Breast epithelium (tissue), 4 donors: ENCODE measurements at regions not wholly inside any gene's neighbourhood (a gene's known extent, or its start where the extent isn't known, plus 50 kb on each side); places are given as distances from the start of the nearest gene placed in this dataset.

Source experiments
- DNase-seq, 2 donors: peaks; one replicate each; pipeline ENCODE4 v3.0.0-alpha.2; 2019; ENCODE audit warnings: low spot score in 2 of 2
- H3K27ac ChIP-seq, 2 donors: fragments of 200-600 bp; sonication (generic) in 1 of 2; one replicate each; pipeline ENCODE4 v1.5.1; 2016 to 2019; ENCODE audit warnings: mild to moderate bottlenecking in 1 of 2
- H3K27me3 ChIP-seq, 2 donors: fragments of 200-600 bp; sonication (generic) in 1 of 2; one replicate each; pipeline versions ENCODE4 v1.5.1 to v1.6.0; 2017 to 2019; ENCODE audit warnings: control low read depth in 1 of 2, mild to moderate bottlenecking in 1 of 2
- H3K36me3 ChIP-seq: fragments of 200-600 bp; one replicate; pipeline ENCODE4 v1.5.1; 2019
- H3K4me1 ChIP-seq, 2 donors: fragments of 200-600 bp; sonication (generic); one replicate each; pipeline ENCODE4 v1.5.1; 2016 to 2019; ENCODE audit warnings: control low read depth in 1 of 2
- H3K4me3 ChIP-seq, 3 donors: fragments of 200-600 bp; sonication (generic); 1 replicate in 2 of 3; 2 replicates in 1 of 3; pipeline ENCODE4 v1.5.1; 2016 to 2019; ENCODE audit warnings: mild to moderate bottlenecking in 3 of 3, moderate library complexity in 2 of 3
- H3K9me3 ChIP-seq, 2 donors: fragments of 200-600 bp; sonication (generic) in 1 of 2; one replicate each; pipeline ENCODE4 v1.5.1; 2016 to 2019; ENCODE audit warnings: control low read depth in 1 of 2
- CTCF ChIP-seq, 3 donors: fragments of 450-650 bp; IDR thresholded peaks; one replicate each; pipeline ENCODE4 v1.5.1; 2016 to 2017; ENCODE audit warnings: antibody characterized with exemption in 3 of 3, mild to moderate bottlenecking in 3 of 3, moderate library complexity in 3 of 3
- POLR2A ChIP-seq: fragments of 450-650 bp; IDR thresholded peaks from one replicate; pipeline ENCODE4 v1.6.1; 2016; ENCODE audit warnings: antibody characterized with exemption, mild to moderate bottlenecking, moderate library complexity
- POLR2AphosphoS5 ChIP-seq, 3 donors: sonication (generic); formaldehyde crosslinking; IDR thresholded peaks; one replicate each; pipeline ENCODE4 v1.6.1; 2017; ENCODE audit warnings: antibody characterized with exemption in 3 of 3
- intact Hi-C: fragments of 100-400 bp; cut with DNase I; formaldehyde crosslinking; loops from one replicate; pipeline ENCODE4 v1.15.1; 2023; ENCODE audit warnings: low total_unique reads

- Histone ChIP-seq H3K27me3 (no peaks in the 10 kb centered on the region), H3K4me3 (no peak overlapping the region), H3K27ac (no peak overlapping the region), H3K36me3 (no peaks in the 10 kb centered on the region), H3K9me3 (no peaks in the 10 kb centered on the region), H3K4me1 (no peaks in the 10 kb centered on the region)
- no peak for TF ChIP-seq POLR2AphosphoS5 (IDR thresholded peaks at IDR 0.05)
- TF ChIP-seq CTCF (IDR thresholded peaks at IDR 0.05) = no peak
- TF ChIP-seq POLR2A = no peak
- DNase-seq = no peak
- intact Hi-C loops = no loop called here
These were observed 75.7 kb downstream of the C5orf15 start for GRCh38 chr5:133892774-133893173.

GRCh38 chr5:133892306-133892705, 76.1 kb downstream of the C5orf15 start:
- Histone ChIP-seq H3K4me3 (no peak overlapping the region), H3K27me3 (no peaks in the 10 kb centered on the region), H3K9me3 (no peaks in the 10 kb centered on the region), H3K4me1 (no peaks in the 10 kb centered on the region), H3K36me3 (no peaks in the 10 kb centered on the region), H3K27ac (no peak overlapping the region)
- intact Hi-C loops = no loop called here
- DNase-seq = no peak
- TF ChIP-seq CTCF (IDR thresholded peaks at IDR 0.05) = no peak
- no peak for TF ChIP-seq POLR2AphosphoS5 (IDR thresholded peaks at IDR 0.05)
- TF ChIP-seq POLR2A = no peak

GRCh38 chr5:133891390-133891789, 77.0 kb downstream of the C5orf15 start:
- Histone ChIP-seq H3K4me3 (no peak overlapping the region), H3K4me1 (no peaks in the 10 kb centered on the region), H3K27me3 (no peaks in the 10 kb centered on the region), H3K27ac (no peak overlapping the region), H3K36me3 (no peaks in the 10 kb centered on the region), H3K9me3 (no peaks in the 10 kb centered on the region)
- no peak for DNase-seq
- intact Hi-C loops = no loop called here
- TF ChIP-seq POLR2AphosphoS5 (IDR thresholded peaks at IDR 0.05) = no peak
- no peak for TF ChIP-seq POLR2A
- TF ChIP-seq CTCF (IDR thresholded peaks at IDR 0.05) = no peak

GRCh38 chr5:133890776-133891280, 77.6 kb downstream of the C5orf15 start:
- Histone ChIP-seq H3K27ac (no peak overlapping the region), H3K27me3 (no peaks in the 10 kb centered on the region), H3K4me3 (no peak overlapping the region), H3K36me3 (no peaks in the 10 kb centered on the region), H3K9me3 (no peaks in the 10 kb centered on the region), H3K4me1 (no peaks in the 10 kb centered on the region)
- TF ChIP-seq CTCF (IDR thresholded peaks at IDR 0.05) (no peak), POLR2A (no peak), POLR2AphosphoS5 (IDR thresholded peaks at IDR 0.05) (no peak)
- intact Hi-C loops = no loop called here
- no peak for DNase-seq

GRCh38 chr5:133890314-133890713, 78.1 kb downstream of the C5orf15 start:
- no peak for DNase-seq
- H3K27me3 ChIP-seq = no peaks in the 10 kb centered on the region
- H3K9me3 ChIP-seq = no peaks in the 10 kb centered on the region
- no peak for TF ChIP-seq POLR2A
- TF ChIP-seq POLR2AphosphoS5 (IDR thresholded peaks at IDR 0.05) = no peak
- TF ChIP-seq CTCF (IDR thresholded peaks at IDR 0.05) = no peak
- H3K27ac ChIP-seq = no peak overlapping the region
- no peaks in the 10 kb centered on the region for H3K4me1 ChIP-seq
- no peak overlapping the region for H3K4me3 ChIP-seq
- intact Hi-C loops = no loop called here
- H3K36me3 ChIP-seq = no peaks in the 10 kb centered on the region
